HG03521 (cell line): ENCODE measurements at regions not wholly inside any gene's neighbourhood (a gene's known extent, or its start where the extent isn't known, plus 50 kb on each side); places are given as distances from the start of the nearest gene placed in this dataset.

Experiments
- ATAC-seq: cut with Tn5 transposase; IDR thresholded peaks from one replicate; pipeline ENCODE4 v1.9.1; 2021; ENCODE audit warnings: mild to moderate bottlenecking, moderate library complexity; ENCODE audit not compliant: unreplicated experiment

GRCh38 chr5:156232251-156232869 is 94.6 kb upstream of the SGCD start:
- no peak for ATAC-seq

GRCh38 chr5:156237361-156237760 is 89.6 kb upstream of the SGCD start:
- no peak for ATAC-seq

GRCh38 chr5:156239800-156240199 is 87.2 kb upstream of the SGCD start:
- no peak for ATAC-seq

- ATAC-seq: no peak
Measured at GRCh38 chr5:156240414-156240813, 86.5 kb upstream of the SGCD start.

GRCh38 chr5:156241266-156241665 is 85.7 kb upstream of the SGCD start:
- ATAC-seq: no peak

GRCh38 chr5:156245895-156246294 is 81.1 kb upstream of the SGCD start:
- ATAC-seq: no peak

GRCh38 chr5:156251076-156251475 is 75.9 kb upstream of the SGCD start:
- ATAC-seq: no peak

- ATAC-seq: no peak
Measured at GRCh38 chr5:156253130-156253529, 73.8 kb upstream of the SGCD start.

- ATAC-seq: no peak
Measured at GRCh38 chr5:156254196-156254595, 72.8 kb upstream of the SGCD start.

- ATAC-seq: no peak
Measured at GRCh38 chr5:156256642-156257041, 70.3 kb upstream of the SGCD start.

- no peak for ATAC-seq
Measured at GRCh38 chr5:156258934-156259333, 68.0 kb upstream of the SGCD start.

- ATAC-seq: no peak
Measured at GRCh38 chr5:156259618-156260017, 67.3 kb upstream of the SGCD start.

GRCh38 chr5:156261275-156261939 is 65.6 kb upstream of the SGCD start:
- ATAC-seq: no peak

GRCh38 chr5:156271569-156271968 is 55.4 kb upstream of the SGCD start:
- no peak for ATAC-seq

- ATAC-seq: no peak
Measured at GRCh38 chr5:156272139-156272538, 54.8 kb upstream of the SGCD start.

GRCh38 chr5:156273325-156273724 is 53.6 kb upstream of the SGCD start:
- ATAC-seq: no peak

GRCh38 chr5:156274453-156274852 is 52.5 kb upstream of the SGCD start:
- no peak for ATAC-seq
